ENCODE measurements at regions not wholly inside any gene's neighbourhood (a gene's known extent, or its start where the extent isn't known, plus 50 kb on each side); places are given as distances from the start of the nearest gene placed in this dataset.

DNA sequence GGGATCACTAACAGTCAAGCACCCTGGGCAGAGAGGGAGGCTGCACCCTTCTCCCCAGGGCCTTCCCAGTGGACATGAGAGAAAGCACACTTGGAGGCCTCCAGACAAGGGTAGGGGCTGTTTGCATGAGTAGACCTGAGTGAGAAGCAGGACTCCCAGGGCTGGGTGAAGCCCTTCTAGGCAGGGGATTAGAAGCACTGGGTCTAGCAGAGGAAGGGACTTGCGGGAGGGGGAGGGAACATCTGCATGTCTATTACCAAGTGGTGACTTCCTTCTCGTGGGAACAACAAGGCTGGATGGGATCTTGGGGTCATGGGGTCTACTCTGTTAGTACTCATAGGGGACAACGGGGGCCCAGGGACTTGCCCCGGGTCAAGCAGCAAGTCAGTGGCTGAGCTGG lies 67.8 kb downstream of the EMX2 start:
- no peak overlapping the region for H3K4me3 ChIP-seq
- H3K9me3 ChIP-seq: no peaks in the 10 kb centered on the region
- no peak for DNase-seq (ENCODE audit: low spot score in 2 of 2)
- TF ChIP-seq POLR2A (IDR thresholded peaks at IDR 0.05) (no peak), POLR2AphosphoS5 (IDR thresholded peaks at IDR 0.05) (no peak)
- TF ChIP-seq, protein P1, sequence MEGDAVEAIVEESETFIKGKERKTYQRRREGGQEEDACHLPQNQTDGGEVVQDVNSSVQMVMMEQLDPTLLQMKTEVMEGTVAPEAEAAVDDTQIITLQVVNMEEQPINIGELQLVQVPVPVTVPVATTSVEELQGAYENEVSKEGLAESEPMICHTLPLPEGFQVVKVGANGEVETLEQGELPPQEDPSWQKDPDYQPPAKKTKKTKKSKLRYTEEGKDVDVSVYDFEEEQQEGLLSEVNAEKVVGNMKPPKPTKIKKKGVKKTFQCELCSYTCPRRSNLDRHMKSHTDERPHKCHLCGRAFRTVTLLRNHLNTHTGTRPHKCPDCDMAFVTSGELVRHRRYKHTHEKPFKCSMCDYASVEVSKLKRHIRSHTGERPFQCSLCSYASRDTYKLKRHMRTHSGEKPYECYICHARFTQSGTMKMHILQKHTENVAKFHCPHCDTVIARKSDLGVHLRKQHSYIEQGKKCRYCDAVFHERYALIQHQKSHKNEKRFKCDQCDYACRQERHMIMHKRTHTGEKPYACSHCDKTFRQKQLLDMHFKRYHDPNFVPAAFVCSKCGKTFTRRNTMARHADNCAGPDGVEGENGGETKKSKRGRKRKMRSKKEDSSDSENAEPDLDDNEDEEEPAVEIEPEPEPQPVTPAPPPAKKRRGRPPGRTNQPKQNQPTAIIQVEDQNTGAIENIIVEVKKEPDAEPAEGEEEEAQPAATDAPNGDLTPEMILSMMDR (IDR thresholded peaks at IDR 0.05): no peak
- H3K4me1 ChIP-seq: no peaks in the 10 kb centered on the region
- no peaks in the 10 kb centered on the region for H3K27me3 ChIP-seq
- H3K36me3 ChIP-seq: no peaks in the 10 kb centered on the region
- intact Hi-C loops (cut with DNase I; ENCODE audit: low total_unique reads): no loop called here
- H3K27ac ChIP-seq: peak overlapping the region in 1 of 2 donors; percentile 68

DNA sequence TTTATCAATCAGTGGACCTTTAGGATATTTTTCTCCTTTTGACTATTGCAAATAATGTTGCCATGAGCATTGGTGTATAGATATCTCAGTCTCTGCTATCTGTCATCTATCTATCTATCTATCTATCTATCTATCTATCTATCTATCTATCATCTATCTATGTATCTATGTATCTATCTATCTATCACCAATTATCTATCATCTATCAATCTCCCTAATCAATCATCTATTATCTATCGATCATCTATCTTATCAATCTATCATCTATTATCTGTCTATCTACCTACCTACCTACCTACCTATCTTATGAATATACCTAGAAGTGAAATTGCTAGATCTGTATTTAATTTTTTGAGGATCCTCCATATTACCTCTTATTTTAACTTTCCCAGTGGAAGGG lies 69.6 kb downstream of the EMX2 start:
- no peaks in the 10 kb centered on the region for H3K4me1 ChIP-seq
- intact Hi-C loops (cut with DNase I; ENCODE audit: low total_unique reads): no loop called here
- no peak for DNase-seq (ENCODE audit: low spot score in 2 of 2)
- no peak overlapping the region for H3K4me3 ChIP-seq
- no peak overlapping the region for H3K27ac ChIP-seq
- no peaks in the 10 kb centered on the region for H3K36me3 ChIP-seq
- no peaks in the 10 kb centered on the region for H3K27me3 ChIP-seq
- H3K9me3 ChIP-seq: no peaks in the 10 kb centered on the region
- TF ChIP-seq, protein P1 (IDR thresholded peaks at IDR 0.05): no peak
- no peak for TF ChIP-seq POLR2AphosphoS5 (IDR thresholded peaks at IDR 0.05)
- no peak for TF ChIP-seq POLR2A (IDR thresholded peaks at IDR 0.05)

DNA sequence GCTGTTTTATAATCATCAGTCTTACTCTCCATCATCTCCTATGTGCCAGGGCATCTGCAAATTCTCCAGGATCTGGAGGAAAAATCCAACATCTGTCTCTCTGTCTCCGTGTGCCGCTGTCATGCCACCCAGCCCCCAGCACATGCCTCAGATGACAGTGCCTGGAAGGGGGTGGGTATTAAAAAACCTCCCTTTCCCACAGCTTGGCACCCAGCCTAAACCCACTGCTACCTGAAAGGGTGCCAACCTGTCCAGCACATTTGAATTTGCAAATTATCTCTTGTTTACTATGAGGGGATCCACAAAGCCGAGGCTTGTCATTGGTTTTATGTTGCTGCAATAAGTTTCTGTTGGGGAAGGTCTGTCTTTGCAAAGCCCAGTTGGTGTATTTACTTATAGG lies 73.1 kb downstream of the EMX2 start:
- H3K27ac ChIP-seq: no peak overlapping the region
- TF ChIP-seq POLR2A (IDR thresholded peaks at IDR 0.05) (no peak), POLR2AphosphoS5 (IDR thresholded peaks at IDR 0.05) (no peak)
- TF ChIP-seq, protein P1 (IDR thresholded peaks at IDR 0.05): no peak
- intact Hi-C loops (cut with DNase I; ENCODE audit: low total_unique reads): no loop called here

DNA sequence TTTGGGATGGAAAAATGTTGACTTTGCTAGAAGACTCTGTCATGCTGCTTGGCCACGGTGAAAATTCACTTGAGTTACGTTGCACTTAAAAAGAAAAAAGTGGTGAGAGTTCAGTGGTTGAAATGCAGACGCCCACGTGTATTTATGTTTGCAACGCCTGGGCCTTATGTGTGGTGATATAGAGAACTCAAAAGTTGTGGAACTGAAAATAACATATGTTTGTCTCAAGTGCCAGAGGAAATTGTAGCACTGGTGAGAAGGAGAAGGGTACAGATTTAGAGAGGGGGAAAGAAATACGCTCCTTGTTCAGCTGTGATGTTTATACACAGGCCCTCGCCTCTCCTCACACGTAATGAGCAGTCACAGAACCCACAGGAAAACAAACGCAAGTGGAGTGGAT lies 73.6 kb downstream of the EMX2 start:
- TF ChIP-seq POLR2AphosphoS5 (IDR thresholded peaks at IDR 0.05) (no peak), POLR2A (IDR thresholded peaks at IDR 0.05) (no peak)
- TF ChIP-seq, protein P1 (IDR thresholded peaks at IDR 0.05): no peak
- intact Hi-C loops (cut with DNase I; ENCODE audit: low total_unique reads): no loop called here
- Histone ChIP-seq H3K9me3 (no peaks in the 10 kb centered on the region), H3K4me3 (no peak overlapping the region), H3K36me3 (no peaks in the 10 kb centered on the region), H3K27me3 (peaks cover 0 to 6% of the 10 kb centered on the region in 2 donors), H3K27ac (no peak overlapping the region), H3K4me1 (no peaks in the 10 kb centered on the region)
- no peak for DNase-seq (ENCODE audit: low spot score in 2 of 2)

More for the DNA sequence above, 73.1 kb downstream of the EMX2 start:
- H3K4me3 ChIP-seq: no peak overlapping the region
- H3K27me3 ChIP-seq: peaks cover 0 to 3% of the 10 kb centered on the region in 2 donors
- H3K4me1 ChIP-seq: no peaks in the 10 kb centered on the region
- DNase-seq (ENCODE audit: low spot score in 2 of 2): no peak
- no peaks in the 10 kb centered on the region for H3K9me3 ChIP-seq
- H3K36me3 ChIP-seq: no peaks in the 10 kb centered on the region

DNA sequence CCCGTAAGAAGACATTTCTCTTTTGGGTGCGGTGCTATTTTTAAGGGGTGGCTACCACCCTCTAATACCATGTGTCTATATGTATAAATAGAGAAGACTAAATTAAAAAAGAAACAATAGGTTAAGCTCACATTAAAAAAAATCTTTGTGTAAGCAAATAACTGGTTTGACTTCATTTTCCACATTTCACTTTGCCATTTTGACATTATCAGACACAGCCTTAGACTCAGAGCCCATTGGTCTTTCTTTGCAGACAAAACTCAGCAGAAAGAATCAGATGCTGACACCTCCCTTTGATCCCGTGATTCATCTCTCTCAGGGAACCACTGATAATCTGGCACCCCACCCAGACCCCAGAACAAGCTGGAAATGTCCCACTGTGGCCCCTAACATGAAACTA lies 74.5 kb downstream of the EMX2 start:
- Histone ChIP-seq H3K4me3 (no peak overlapping the region), H3K4me1 (no peaks in the 10 kb centered on the region), H3K27ac (no peak overlapping the region), H3K36me3 (no peaks in the 10 kb centered on the region), H3K9me3 (no peaks in the 10 kb centered on the region), H3K27me3 (peaks cover 0 to 14% of the 10 kb centered on the region in 2 donors)
- TF ChIP-seq POLR2A (IDR thresholded peaks at IDR 0.05) (no peak), POLR2AphosphoS5 (IDR thresholded peaks at IDR 0.05) (no peak)
- TF ChIP-seq, protein P1 (IDR thresholded peaks at IDR 0.05): no peak
- intact Hi-C loops (cut with DNase I; ENCODE audit: low total_unique reads): no loop called here
- no peak for DNase-seq (ENCODE audit: low spot score in 2 of 2)
